Breast epithelium (tissue), 4 donors: ENCODE measurements at regions not wholly inside any gene's neighbourhood (a gene's known extent, or its start where the extent isn't known, plus 50 kb on each side); places are given as distances from the start of the nearest gene placed in this dataset.
"Not testable (repeated sequence)": the region's sequence is repeated elsewhere in the genome, so short reads cannot be mapped to it uniquely, and the experiment has no call there.

Source experiments
- DNase-seq, 2 donors: peaks; one replicate each; pipeline ENCODE4 v3.0.0-alpha.2; 2019; ENCODE audit warnings: low spot score in 2 of 2
- H3K27ac ChIP-seq, 2 donors: fragments of 200-600 bp; sonication (generic) in 1 of 2; one replicate each; pipeline ENCODE4 v1.5.1; 2016 to 2019; ENCODE audit warnings: mild to moderate bottlenecking in 1 of 2
- H3K27me3 ChIP-seq, 2 donors: fragments of 200-600 bp; sonication (generic) in 1 of 2; one replicate each; pipeline versions ENCODE4 v1.5.1 to v1.6.0; 2017 to 2019; ENCODE audit warnings: control low read depth in 1 of 2, mild to moderate bottlenecking in 1 of 2
- H3K36me3 ChIP-seq: fragments of 200-600 bp; one replicate; pipeline ENCODE4 v1.5.1; 2019
- H3K4me1 ChIP-seq, 2 donors: fragments of 200-600 bp; sonication (generic); one replicate each; pipeline ENCODE4 v1.5.1; 2016 to 2019; ENCODE audit warnings: control low read depth in 1 of 2
- H3K4me3 ChIP-seq, 3 donors: fragments of 200-600 bp; sonication (generic); 1 replicate in 2 of 3; 2 replicates in 1 of 3; pipeline ENCODE4 v1.5.1; 2016 to 2019; ENCODE audit warnings: mild to moderate bottlenecking in 3 of 3, moderate library complexity in 2 of 3
- H3K9me3 ChIP-seq, 2 donors: fragments of 200-600 bp; sonication (generic) in 1 of 2; one replicate each; pipeline ENCODE4 v1.5.1; 2016 to 2019; ENCODE audit warnings: control low read depth in 1 of 2
- POLR2A ChIP-seq: fragments of 450-650 bp; IDR thresholded peaks from one replicate; pipeline ENCODE4 v1.6.1; 2016; ENCODE audit warnings: antibody characterized with exemption, mild to moderate bottlenecking, moderate library complexity
- POLR2AphosphoS5 ChIP-seq, 3 donors: sonication (generic); formaldehyde crosslinking; IDR thresholded peaks; one replicate each; pipeline ENCODE4 v1.6.1; 2017; ENCODE audit warnings: antibody characterized with exemption in 3 of 3
- intact Hi-C: fragments of 100-400 bp; cut with DNase I; formaldehyde crosslinking; loops from one replicate; pipeline ENCODE4 v1.15.1; 2023; ENCODE audit warnings: low total_unique reads
- TF ChIP-seq, protein P1 (sequence below), 3 donors: fragments of 450-650 bp; IDR thresholded peaks; one replicate each; pipeline ENCODE4 v1.5.1; 2016 to 2017; ENCODE audit warnings: antibody characterized with exemption in 3 of 3, mild to moderate bottlenecking in 3 of 3, moderate library complexity in 3 of 3

DNA sequence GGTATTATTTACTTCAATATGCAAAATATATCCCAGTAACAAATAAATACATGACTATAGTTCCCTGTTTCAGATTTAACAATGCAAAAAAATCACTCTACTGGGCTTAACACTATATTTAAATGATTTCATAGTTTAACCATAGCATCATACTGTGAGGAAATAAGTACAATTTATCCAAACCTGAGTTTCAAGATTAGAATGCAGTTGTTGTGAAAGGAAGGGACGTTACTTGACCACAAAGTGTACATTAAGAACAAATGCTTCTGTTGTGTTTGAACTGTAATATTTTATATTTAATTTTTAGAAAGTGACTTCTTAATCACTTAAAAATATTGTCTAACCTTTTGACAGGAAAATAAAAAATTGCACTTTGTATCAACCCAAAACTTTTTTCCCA is 1747.9 kb upstream of the SPRY2 start:
- Histone ChIP-seq H3K9me3 (no peaks in the 10 kb centered on the region), H3K36me3 (no peaks in the 10 kb centered on the region), H3K27me3 (no peaks in the 10 kb centered on the region), H3K4me1 (no peaks in the 10 kb centered on the region), H3K4me3 (no peak overlapping the region), H3K27ac (no peak overlapping the region)
- DNase-seq = no peak
- intact Hi-C loops = no loop called here
- TF ChIP-seq POLR2AphosphoS5 (IDR thresholded peaks at IDR 0.05) = no peak
- TF ChIP-seq, protein P1, sequence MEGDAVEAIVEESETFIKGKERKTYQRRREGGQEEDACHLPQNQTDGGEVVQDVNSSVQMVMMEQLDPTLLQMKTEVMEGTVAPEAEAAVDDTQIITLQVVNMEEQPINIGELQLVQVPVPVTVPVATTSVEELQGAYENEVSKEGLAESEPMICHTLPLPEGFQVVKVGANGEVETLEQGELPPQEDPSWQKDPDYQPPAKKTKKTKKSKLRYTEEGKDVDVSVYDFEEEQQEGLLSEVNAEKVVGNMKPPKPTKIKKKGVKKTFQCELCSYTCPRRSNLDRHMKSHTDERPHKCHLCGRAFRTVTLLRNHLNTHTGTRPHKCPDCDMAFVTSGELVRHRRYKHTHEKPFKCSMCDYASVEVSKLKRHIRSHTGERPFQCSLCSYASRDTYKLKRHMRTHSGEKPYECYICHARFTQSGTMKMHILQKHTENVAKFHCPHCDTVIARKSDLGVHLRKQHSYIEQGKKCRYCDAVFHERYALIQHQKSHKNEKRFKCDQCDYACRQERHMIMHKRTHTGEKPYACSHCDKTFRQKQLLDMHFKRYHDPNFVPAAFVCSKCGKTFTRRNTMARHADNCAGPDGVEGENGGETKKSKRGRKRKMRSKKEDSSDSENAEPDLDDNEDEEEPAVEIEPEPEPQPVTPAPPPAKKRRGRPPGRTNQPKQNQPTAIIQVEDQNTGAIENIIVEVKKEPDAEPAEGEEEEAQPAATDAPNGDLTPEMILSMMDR (IDR thresholded peaks at IDR 0.05) = no peak
- TF ChIP-seq POLR2A = no peak

DNA sequence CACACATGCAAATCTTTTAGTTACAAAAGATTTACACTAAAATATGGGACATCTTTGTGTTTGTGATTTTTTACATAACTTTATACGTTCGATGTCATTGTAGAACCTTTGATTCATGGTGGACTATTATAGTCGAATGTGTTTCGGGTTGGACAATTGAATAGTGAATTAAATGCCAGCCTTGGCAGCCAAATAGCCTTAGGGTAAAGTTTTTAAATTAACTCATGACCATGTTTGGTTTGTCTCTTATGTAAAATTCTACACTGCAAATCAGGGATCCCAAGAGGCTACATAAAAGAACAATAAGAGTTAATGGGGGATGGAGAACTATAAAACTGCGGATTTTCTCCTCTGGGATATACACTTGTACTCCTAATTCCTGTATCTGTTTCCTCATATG is 1735.6 kb upstream of the SPRY2 start:
- H3K9me3 ChIP-seq = no peaks in the 10 kb centered on the region
- H3K27ac ChIP-seq = no peak overlapping the region
- H3K36me3 ChIP-seq = no peaks in the 10 kb centered on the region
- TF ChIP-seq, protein P1 (IDR thresholded peaks at IDR 0.05) = no peak
- no peak for TF ChIP-seq POLR2AphosphoS5 (IDR thresholded peaks at IDR 0.05)
- no peak for TF ChIP-seq POLR2A
- H3K4me1 ChIP-seq = no peaks in the 10 kb centered on the region
- H3K4me3 ChIP-seq = no peak overlapping the region
- DNase-seq = no peak
- H3K27me3 ChIP-seq = no peaks in the 10 kb centered on the region
- intact Hi-C loops = no loop called here

DNA sequence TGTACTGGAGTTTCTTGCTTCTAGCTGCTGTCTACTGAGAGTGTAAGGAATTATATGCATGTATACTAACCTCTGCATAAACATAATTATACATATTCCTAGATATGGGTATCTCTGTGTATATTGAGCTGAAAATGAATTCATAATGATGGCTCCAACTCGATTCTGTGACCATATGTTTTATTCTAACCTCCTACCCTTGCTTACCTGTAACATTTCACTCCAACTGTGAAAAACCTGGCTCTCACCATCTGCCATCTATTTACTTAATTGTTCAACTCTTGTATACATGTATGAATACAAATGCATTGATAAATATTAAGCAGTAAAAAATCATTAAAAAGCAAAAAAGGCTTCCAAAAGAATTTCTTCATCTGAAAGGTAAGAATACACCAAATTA is 1729.5 kb upstream of the SPRY2 start:
- no peaks in the 10 kb centered on the region for H3K27me3 ChIP-seq
- intact Hi-C loops = no loop called here
- H3K27ac ChIP-seq = no peak overlapping the region
- H3K36me3 ChIP-seq = no peaks in the 10 kb centered on the region
- no peak for DNase-seq
- no peaks in the 10 kb centered on the region for H3K9me3 ChIP-seq
- H3K4me1 ChIP-seq = no peaks in the 10 kb centered on the region
- no peak overlapping the region for H3K4me3 ChIP-seq
- TF ChIP-seq, protein P1 (IDR thresholded peaks at IDR 0.05) = no peak
- no peak for TF ChIP-seq POLR2AphosphoS5 (IDR thresholded peaks at IDR 0.05)
- no peak for TF ChIP-seq POLR2A

DNA sequence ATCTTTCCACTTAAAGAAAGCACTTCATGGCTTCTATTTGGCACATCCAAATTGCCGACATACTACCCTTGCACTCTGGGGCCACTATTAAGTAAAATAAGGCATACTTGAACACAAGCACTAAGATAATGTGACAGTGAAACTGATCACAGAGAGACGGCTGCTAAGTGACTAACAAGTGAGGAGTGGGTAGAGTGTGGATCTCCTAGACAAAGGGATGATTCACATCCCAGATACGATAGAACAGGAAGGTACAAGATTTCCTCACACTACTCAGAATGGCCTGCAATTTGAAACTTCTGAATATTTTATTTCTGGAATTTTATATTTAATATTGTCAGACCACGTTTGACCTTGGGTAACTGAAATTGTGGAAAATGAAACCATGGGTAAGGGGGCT is 1721.8 kb upstream of the SPRY2 start:
- Histone ChIP-seq H3K27me3 (no peaks in the 10 kb centered on the region), H3K4me1 (no peaks in the 10 kb centered on the region), H3K9me3 (no peaks in the 10 kb centered on the region), H3K4me3 (no peak overlapping the region), H3K27ac (no peak overlapping the region), H3K36me3 (no peaks in the 10 kb centered on the region)
- TF ChIP-seq, protein P1 (IDR thresholded peaks at IDR 0.05) = no peak
- no peak for TF ChIP-seq POLR2A
- no peak for TF ChIP-seq POLR2AphosphoS5 (IDR thresholded peaks at IDR 0.05)
- no peak for DNase-seq
- intact Hi-C loops = no loop called here

DNA sequence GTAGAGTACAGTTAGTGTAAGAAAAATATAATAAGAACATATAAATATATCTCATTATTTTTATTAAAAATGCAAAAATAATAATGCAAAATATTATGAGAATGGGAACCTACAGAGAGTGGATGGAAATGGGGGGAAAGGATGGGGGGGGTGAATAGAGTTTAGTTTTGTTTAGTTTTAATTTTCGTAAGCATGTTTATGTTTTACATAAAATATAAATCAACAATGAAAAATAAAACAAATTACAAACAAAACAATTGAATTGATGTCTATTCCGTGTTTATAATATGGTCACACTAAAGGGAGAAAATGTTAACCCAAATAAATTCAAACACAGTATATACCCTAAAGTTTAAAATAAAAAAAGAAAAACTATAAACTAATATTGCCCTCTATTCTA is 1717.4 kb upstream of the SPRY2 start:
- no peaks in the 10 kb centered on the region for H3K27me3 ChIP-seq
- H3K9me3 ChIP-seq = no peaks in the 10 kb centered on the region
- H3K27ac ChIP-seq = no peak overlapping the region
- H3K36me3 ChIP-seq = no peaks in the 10 kb centered on the region
- H3K4me1 ChIP-seq = no peaks in the 10 kb centered on the region
- TF ChIP-seq POLR2AphosphoS5 (IDR thresholded peaks at IDR 0.05) = no peak
- no peak for TF ChIP-seq POLR2A
- TF ChIP-seq, protein P1 (IDR thresholded peaks at IDR 0.05) = no peak
- no peak overlapping the region for H3K4me3 ChIP-seq
- DNase-seq = no peak
- intact Hi-C loops = no loop called here

DNA sequence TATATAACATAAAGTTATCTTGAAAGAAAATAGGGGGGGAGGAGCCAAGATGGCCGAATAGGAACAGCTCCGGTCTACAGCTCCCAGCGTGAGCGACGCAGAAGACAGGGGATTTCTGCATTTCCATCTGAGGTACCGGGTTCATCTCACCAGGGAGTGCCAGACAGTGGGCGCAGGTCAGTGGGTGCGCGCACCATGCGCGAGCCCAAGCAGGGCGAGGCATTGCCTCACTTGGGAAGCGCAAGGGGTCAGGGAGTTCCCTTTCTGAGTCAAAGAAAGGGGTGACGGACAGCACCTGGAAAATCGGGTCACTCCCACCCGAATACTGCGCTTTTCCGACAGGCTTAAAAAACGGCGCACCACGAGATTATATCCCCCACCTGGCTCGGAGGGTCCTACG is 1704.4 kb upstream of the SPRY2 start:
- H3K9me3 ChIP-seq, intact Hi-C loops, H3K36me3 ChIP-seq, H3K27ac ChIP-seq, DNase-seq, H3K27me3 ChIP-seq, H3K4me3 ChIP-seq, H3K4me1 ChIP-seq: not testable (repeated sequence)
